NCI-H82 treated with DMSO at 0.1 percent for 48 hours (cell line): ENCODE measurements at regions not wholly inside any gene's neighbourhood (a gene's known extent, or its start where the extent isn't known, plus 50 kb on each side); places are given as distances from the start of the nearest gene placed in this dataset.
"Not testable (repeated sequence)": the region's sequence is repeated elsewhere in the genome, so short reads cannot be mapped to it uniquely, and the experiment has no call there.

Experiments used
- DNase-seq: peaks from one replicate; lab custom pipeline; 2025; ENCODE audit not compliant: unreplicated experiment; lab: John Stamatoyannopoulos, UW

DNA sequence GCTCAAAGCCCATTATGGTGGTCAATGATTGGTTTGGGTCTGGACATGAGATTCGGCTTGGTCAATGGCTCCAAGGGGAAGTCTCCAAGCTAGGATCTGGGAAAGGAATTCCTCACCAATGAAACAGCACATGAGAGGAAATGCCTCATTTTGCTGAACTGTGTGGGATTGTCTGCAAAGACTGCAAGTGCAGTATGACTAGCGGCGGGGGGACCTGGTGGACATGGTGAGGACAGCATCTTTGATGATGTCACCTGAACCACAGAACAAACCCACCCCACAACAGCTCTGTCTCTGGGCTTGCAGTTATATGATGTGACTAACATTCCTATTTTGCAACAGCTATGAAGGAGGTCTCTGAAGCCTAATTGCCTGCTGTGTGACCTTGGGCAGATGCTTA lies 50.6 kb upstream of the NKD1 start:
- DNase-seq = no peak

DNA sequence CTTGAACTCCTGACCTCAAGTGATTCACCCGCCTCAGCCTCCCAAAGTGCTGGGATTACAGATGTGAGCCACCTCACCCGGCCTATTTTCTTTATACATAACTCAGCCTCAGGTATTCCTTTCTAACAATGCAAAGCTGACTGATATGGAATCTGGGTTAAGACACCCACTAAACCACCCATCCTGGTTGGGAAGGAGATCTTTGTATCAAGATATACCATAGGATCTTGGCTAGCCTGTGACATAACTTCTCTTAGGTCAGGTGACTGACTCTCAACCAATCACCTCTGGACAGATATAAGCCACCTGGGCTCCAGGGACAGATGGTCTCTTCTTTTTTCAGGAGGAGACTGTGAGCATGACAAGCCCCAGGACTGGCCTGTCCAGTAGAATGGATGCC lies 51.2 kb upstream of the NKD1 start:
- DNase-seq = no peak

GRCh38 chr16:50495673-50496072 lies 52.5 kb upstream of the NKD1 start:
- no peak for DNase-seq

- no peak for DNase-seq
These were observed 53.4 kb upstream of the NKD1 start for GRCh38 chr16:50494501-50495491.

- DNase-seq = no peak
These were observed 56.7 kb upstream of the NKD1 start for GRCh38 chr16:50491516-50491915.

GRCh38 chr16:50490828-50491227 lies 57.4 kb upstream of the NKD1 start:
- DNase-seq = no peak

DNA sequence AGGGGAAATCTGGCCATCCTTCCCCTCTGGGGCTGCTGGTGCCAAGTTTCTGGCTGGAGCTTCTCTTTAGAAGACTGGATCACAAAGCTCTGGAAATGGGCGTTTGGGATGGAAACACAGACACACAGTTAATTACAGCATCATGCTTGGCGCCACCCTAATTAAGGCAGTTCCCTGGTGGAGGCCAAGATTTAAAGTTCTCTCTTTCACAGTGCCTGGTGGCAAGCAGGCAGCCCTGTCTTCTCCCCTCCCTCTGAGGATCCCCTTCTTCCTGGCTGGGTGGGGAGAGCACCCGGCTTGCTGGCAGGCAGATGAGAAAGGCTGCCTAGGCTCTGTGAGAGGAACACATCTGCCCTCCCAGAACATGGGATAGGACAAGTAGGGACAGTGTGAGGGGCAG lies 59.0 kb upstream of the NKD1 start:
- DNase-seq = no peak

- DNase-seq = no peak
These were observed 60.7 kb upstream of the NKD1 start for GRCh38 chr16:50487528-50487927.

GRCh38 chr16:50486162-50486561 lies 62.0 kb upstream of the NKD1 start:
- not testable (repeated sequence) for DNase-seq

DNA sequence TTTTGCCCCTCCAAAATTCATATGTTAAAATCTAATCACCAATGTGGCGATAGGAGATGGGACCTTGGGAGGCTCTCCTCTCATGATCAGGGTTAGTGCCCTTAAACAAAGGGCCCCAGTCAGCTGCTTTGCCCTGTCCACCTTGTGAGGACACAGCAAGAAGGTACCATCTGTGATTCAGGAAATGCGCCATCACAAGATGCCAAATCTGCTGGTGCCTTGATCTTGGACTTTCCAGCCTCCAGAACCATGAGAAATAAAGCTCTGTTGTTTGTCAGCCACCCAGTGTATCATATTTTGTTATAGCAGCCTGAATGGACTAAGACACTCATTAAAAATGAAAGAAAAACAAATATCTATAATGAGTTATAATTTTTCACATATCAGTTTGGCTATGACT lies 63.0 kb upstream of the NKD1 start:
- DNase-seq = no peak

DNA sequence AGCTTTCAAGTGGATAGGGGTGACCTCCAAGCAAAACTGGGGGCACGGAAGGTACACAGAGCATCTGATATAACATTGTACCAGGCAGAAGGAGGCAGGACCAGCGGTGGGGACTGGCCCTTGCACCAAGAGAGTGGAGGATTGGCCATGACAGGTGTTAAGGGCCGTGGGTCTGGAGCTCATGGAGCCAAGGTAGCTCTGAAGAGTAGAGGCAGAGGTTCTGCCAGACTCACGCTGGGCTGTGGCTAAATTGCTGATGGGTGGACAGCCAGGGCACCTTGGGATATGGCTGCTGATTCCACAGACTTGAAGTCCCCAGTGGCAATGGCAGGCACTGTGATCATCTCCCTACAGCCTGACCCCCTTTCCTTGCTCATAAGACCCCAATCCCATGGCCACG lies 65.9 kb upstream of the NKD1 start:
- no peak for DNase-seq

DNA sequence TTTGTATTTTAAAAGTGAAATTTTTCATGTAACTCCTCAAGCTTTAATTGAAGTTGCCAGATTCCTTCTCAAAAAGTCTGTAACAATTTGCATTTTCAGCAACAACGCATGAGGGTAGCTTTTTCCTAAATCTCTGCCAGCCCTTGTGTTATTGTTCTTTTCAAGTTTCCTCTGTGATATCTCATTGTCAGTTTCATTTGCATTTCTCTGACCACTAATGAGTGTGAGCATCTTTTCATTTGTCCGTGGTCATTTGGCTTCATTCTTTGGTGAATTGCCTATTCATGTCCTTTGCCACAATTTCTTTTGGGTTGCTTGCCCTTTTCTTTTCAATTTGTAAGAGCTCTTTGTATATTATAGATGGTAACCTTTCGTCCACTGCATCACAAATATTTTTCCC lies 68.0 kb upstream of the NKD1 start:
- no peak for DNase-seq

DNA sequence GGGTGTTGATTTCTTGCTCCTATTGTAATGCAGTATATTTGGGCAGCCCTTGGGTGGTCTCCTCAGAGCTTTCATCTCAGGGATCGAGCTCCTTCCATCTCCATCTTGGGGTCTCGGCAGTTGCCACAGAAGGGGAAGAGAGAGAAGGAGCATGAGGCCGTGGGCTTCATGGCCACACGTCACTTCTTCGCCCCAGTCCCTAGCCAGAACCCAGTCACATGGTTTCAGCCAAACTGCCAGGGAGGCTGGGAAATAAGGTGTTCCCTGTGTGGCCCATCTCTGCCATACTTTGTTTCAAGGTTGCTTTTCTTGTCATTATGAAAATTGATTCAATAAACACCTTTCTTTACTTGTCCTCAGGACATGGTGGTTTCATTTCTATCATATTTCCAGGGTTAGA lies 68.4 kb upstream of the NKD1 start:
- DNase-seq = no peak

- DNase-seq = no peak
These were observed 69.4 kb upstream of the NKD1 start for GRCh38 chr16:50478773-50479149.

DNA sequence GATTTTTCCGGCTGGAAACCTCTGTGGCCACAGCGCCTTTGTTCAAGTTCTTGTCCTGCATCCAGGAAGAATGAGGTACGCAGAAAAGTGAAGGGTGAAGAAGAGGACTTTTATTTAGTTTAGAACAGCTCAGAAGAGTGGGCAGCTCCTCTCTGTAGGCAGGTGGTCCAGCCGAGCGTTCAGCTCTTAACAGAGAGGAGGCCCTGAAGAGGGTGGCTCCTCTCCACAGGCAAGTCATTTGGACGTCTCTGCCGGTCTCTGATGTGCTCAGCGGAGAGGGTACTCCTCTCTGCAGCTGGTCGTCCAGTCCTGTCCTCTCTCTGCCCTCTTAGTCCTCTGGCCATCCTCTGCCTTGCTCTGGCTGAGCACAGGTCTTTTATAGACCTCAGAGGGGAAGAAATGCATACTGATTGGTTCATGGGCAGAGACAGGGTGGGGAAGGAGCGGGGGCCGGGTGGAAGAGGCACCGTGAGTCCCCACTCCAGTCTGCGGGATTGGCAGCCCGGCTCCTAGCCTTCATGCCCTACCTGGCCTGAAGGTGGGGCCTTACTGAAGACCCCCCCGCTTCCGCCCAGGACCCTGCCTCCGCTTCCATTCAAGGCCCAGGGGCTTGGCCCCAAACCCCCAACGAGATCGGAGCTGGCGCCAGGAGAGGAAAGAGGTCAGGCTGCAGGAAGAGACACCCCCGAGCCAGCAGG lies 70.0 kb upstream of the NKD1 start:
- DNase-seq = no peak

DNA sequence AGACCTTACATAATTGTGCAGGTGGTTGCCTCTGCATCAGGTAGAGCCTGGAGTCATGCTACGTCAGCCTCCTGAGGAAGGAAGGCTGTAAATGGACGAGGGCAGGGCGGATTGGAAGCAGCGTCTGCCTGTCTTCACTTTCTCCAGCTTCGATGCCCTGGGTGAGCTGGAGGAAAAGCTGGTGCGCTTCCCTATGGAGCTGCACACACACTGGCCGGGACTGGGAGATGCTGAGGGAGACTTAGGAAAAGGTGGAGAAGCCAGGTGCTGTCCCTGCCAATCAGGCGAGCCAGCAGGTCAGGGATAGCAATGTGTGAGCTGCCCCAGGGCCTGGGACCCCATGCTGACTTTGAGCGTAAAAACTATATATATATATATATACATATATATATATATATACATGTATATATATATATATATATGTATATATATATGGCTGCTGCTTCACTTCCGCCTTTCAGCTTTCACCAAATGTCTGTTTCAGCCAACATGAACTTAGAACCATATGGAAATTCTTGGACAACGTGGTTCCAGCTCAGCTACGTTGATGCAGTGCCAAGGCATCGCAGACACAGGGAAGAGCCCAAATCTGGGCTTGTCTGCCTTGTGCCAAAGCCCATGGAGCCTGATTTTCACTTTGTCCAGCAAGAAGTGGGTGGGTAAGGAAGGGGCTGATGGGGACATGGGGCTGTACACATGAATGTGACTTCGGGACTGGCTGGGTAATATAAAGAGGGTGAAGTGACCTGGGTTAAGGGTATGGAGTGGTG lies 71.5 kb upstream of the NKD1 start:
- no peak for DNase-seq

- no peak for DNase-seq
These were observed 73.0 kb upstream of the NKD1 start for GRCh38 chr16:50475170-50475569.

DNA sequence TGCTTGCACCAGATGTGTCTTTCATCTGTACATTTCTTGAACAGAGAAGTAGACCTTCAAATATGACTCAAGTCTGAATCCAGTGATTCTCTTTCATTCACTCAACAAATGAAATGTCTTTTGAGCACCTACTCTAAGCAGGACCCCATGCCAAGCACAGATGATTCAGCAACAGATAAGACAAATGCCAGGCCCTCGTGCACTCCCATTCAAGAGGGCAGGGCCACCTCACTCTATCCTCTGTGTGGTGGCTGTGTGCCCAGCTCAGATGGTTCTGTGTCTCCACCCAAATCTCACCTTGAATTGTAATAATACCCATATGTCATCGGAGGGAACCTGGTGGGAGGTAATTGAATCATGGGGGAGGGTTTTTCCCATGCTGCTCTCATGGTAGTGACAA lies 74.1 kb upstream of the NKD1 start:
- DNase-seq = no peak

GRCh38 chr16:50473356-50473945 lies 74.7 kb upstream of the NKD1 start:
- DNase-seq = no peak

- DNase-seq = no peak
These were observed 75.7 kb upstream of the NKD1 start for GRCh38 chr16:50472472-50472871.

DNA sequence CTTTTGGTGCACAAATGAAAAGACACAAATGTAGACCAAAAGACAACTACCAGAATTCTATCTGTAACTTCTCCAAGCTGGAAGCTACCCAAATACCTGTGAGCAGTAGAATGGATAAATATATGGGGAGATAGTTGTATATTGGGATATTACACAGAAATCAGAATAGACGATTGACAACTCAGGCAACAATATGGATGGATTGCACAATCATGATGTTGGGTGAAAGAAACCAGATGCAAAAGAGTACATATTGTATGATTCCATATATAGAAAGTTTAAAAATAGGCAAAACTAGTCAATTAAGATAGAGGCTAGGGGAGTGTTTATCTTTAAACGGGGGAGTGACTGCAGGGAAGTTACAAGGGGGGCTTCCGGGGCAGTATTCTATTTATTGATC lies 77.5 kb upstream of the NKD1 start:
- DNase-seq = no peak
